C4-2B (cell line): ENCODE measurements at regions not wholly inside any gene's neighbourhood (a gene's known extent, or its start where the extent isn't known, plus 50 kb on each side); places are given as distances from the start of the nearest gene placed in this dataset.

Experiments used
- CTCF ChIP-seq: fragments of 450-650 bp; conservative IDR thresholded peaks from 2 replicates; pipeline ENCODE4 v1.5.1; 2017; ENCODE audit warnings: mild to moderate bottlenecking
- ZFX ChIP-seq: fragments of 450-650 bp; IDR thresholded peaks from 2 replicates; pipeline ENCODE4 v1.6.1; 2017

GRCh38 chr4:132114885-132115284, 1034.2 kb upstream of the PCDH10 start:
- TF ChIP-seq CTCF = no peak
- no peak for TF ChIP-seq ZFX
